H1 (cell line): ENCODE measurements at regions not wholly inside any gene's neighbourhood (a gene's known extent, or its start where the extent isn't known, plus 50 kb on each side); places are given as distances from the start of the nearest gene placed in this dataset.

Source experiments
- CTCF ChIA-PET: fragments of 300-600 bp; sonication (Branson Sonifier 250); formaldehyde crosslinking; loops from one replicate; lab custom pipeline; 2021; ENCODE audit not compliant: partially characterized antibody; lab: Charles Lee
- POLR2A ChIA-PET: fragments of 300-600 bp; sonication (Branson Sonifier 250); formaldehyde crosslinking; loops from one replicate; lab custom pipeline; 2021; ENCODE audit warnings: inconsistent platforms; ENCODE audit not compliant: partially characterized antibody; lab: Charles Lee
- DNase-seq, 2 experiments: peaks; one replicate each; pipeline versions ENCODE4 v3.0.0 to v3.0.0-alpha.2; 2010 to 2022; ENCODE audit warnings: low spot score in 2 of 2, low read depth in 1 of 2, mixed read lengths in 1 of 2
- FAIRE-seq: peaks from 2 replicates; lab custom pipeline; 2011; peaks lifted over from hg19 to GRCh38; lab: Jason Lieb, UNC
- H2AFZ ChIP-seq: 2 replicates; pipeline ENCODE4 v1.8.1; 2012; ENCODE audit warnings: low read length, inconsistent platforms
- H2AK5ac ChIP-seq: 2 replicates; pipeline ENCODE4 v1.6.1; 2013; ENCODE audit warnings: low read depth, low read length
- H2BK120ac ChIP-seq: replicated peaks from 2 replicates; pipeline ENCODE3; 2013; ENCODE audit warnings: low read depth, low read length, inconsistent platforms
- H2BK12ac ChIP-seq: 2 replicates; pipeline ENCODE4 v1.6.1; 2013; ENCODE audit warnings: low read depth, low read length
- H2BK15ac ChIP-seq: 2 replicates; pipeline ENCODE4 v1.6.1; 2013; ENCODE audit warnings: low read length
- H2BK20ac ChIP-seq: 2 replicates; pipeline ENCODE4 v1.6.1; 2013; ENCODE audit warnings: low read length
- H2BK5ac ChIP-seq: 2 replicates; pipeline ENCODE4 v1.6.1; 2013; ENCODE audit warnings: low read depth, low read length
- H3K14ac ChIP-seq: 2 replicates; pipeline ENCODE4 v1.6.1; 2013; ENCODE audit warnings: inconsistent platforms; ENCODE audit not compliant: insufficient read length
- H3K18ac ChIP-seq: 2 replicates; pipeline ENCODE4 v1.6.1; 2013; ENCODE audit warnings: low read length; ENCODE audit errors: extremely low read depth
- H3K23ac ChIP-seq: 2 replicates; pipeline ENCODE4 v1.6.1; 2013; ENCODE audit warnings: inconsistent platforms; ENCODE audit not compliant: insufficient read length
- H3K23me2 ChIP-seq: 2 replicates; pipeline ENCODE4 v1.6.1; 2013; ENCODE audit warnings: low read depth, low read length
- H3K27ac ChIP-seq: 2 replicates; pipeline ENCODE4 v1.6.1; 2011; ENCODE audit warnings: low read depth, low read length, inconsistent platforms
- H3K27me3 ChIP-seq, 4 experiments: replicated peaks in 1 of 4; 1 replicate in 1 of 4; 2 replicates in 3 of 4; pipeline versions ENCODE4 v1.6.1 to v1.8.1; 2011 to 2013; ENCODE audit warnings: low read length in 3 of 4, mild to moderate bottlenecking in 3 of 4, inconsistent platforms in 2 of 4, mixed read lengths in 2 of 4, moderate library complexity in 1 of 4; ENCODE audit not compliant: control insufficient read depth in 3 of 4, insufficient read depth in 3 of 4; ENCODE audit errors: extremely low read depth in 1 of 4
- H3K36me3 ChIP-seq, 4 experiments: 2 replicates each; pipeline versions ENCODE4 v1.6.1 to v1.8.1; 2011 to 2013; ENCODE audit warnings: mild to moderate bottlenecking in 4 of 4, low read length in 3 of 4, moderate library complexity in 2 of 4, control low read depth in 1 of 4, inconsistent platforms in 1 of 4; ENCODE audit not compliant: insufficient read depth in 4 of 4, control insufficient read depth in 2 of 4
- H3K4ac ChIP-seq: replicated peaks from 2 replicates; pipeline ENCODE3; 2013; ENCODE audit warnings: low read length, low read depth, mixed read lengths, inconsistent platforms; ENCODE audit not compliant: insufficient read length
- H3K4me1 ChIP-seq, 4 experiments: replicated peaks in 1 of 4; 1 replicate in 1 of 4; 2 replicates in 3 of 4; pipeline versions ENCODE4 v1.6.1 to v1.8.1; 2011 to 2013; ENCODE audit warnings: low read length in 3 of 4, inconsistent platforms in 2 of 4, mixed read lengths in 1 of 4; ENCODE audit not compliant: insufficient read depth in 4 of 4, control insufficient read depth in 3 of 4
- H3K4me2 ChIP-seq, 2 experiments: 2 replicates each; pipeline versions ENCODE4 v1.6.1 to v1.8.1; 2011 to 2013; ENCODE audit warnings: low read depth in 2 of 2, low read length in 2 of 2, control low read depth in 1 of 2, inconsistent platforms in 1 of 2, mild to moderate bottlenecking in 1 of 2; ENCODE audit not compliant: insufficient read depth in 1 of 2
- H3K4me3 ChIP-seq, 4 experiments: fragments of 200-600, 300-600 bp in 1 of 4; sonication (generic), shearing (Covaris generic), sonication (Bioruptor Twin) in 1 of 4; 2 replicates each; pipeline versions ENCODE4 v1.5.1 to v1.8.1; 2011 to 2016; ENCODE audit warnings: low read length in 4 of 4, low read depth in 3 of 4, control low read depth in 2 of 4, inconsistent platforms in 2 of 4, mild to moderate bottlenecking in 2 of 4, mixed read lengths in 1 of 4, moderate library complexity in 1 of 4; ENCODE audit not compliant: insufficient read depth in 2 of 4; ENCODE audit errors: extremely low read depth in 1 of 4
- H3K56ac ChIP-seq: replicated peaks from 2 replicates; pipeline ENCODE3; 2013; ENCODE audit warnings: low read depth, mild to moderate bottlenecking, mixed read lengths, low read length, inconsistent platforms; ENCODE audit not compliant: insufficient read length
- H3K79me1 ChIP-seq: 2 replicates; pipeline ENCODE4 v1.6.1; 2013; ENCODE audit warnings: low read depth, low read length, control low read depth
- H3K79me2 ChIP-seq, 2 experiments: 2 replicates each; pipeline versions ENCODE4 v1.6.1 to v1.8.1; 2012 to 2013; ENCODE audit warnings: low read length in 2 of 2, mild to moderate bottlenecking in 2 of 2, inconsistent platforms in 1 of 2; ENCODE audit not compliant: insufficient read depth in 2 of 2, control insufficient read depth in 1 of 2
- H3K9ac ChIP-seq, 4 experiments: replicated peaks in 1 of 4; 1 replicate in 1 of 4; 2 replicates in 3 of 4; pipeline versions ENCODE4 v1.6.1 to v1.8.1; 2011 to 2013; ENCODE audit warnings: low read depth in 3 of 4, low read length in 3 of 4, control low read depth in 2 of 4, mild to moderate bottlenecking in 2 of 4, moderate library complexity in 2 of 4, inconsistent platforms in 1 of 4; ENCODE audit errors: extremely low read depth in 1 of 4
- H3K9me3 ChIP-seq, 2 experiments: 2 replicates each; pipeline versions ENCODE4 v1.6.1 to v1.8.1; 2012 to 2013; ENCODE audit warnings: mild to moderate bottlenecking in 2 of 2, moderate library complexity in 2 of 2, control low read depth in 1 of 2, inconsistent platforms in 1 of 2, low read depth in 1 of 2, low read length in 1 of 2, mixed read lengths in 1 of 2; ENCODE audit not compliant: insufficient read depth in 2 of 2
- H4K20me1 ChIP-seq, 2 experiments: replicated peaks in 1 of 2; 2 replicates each; pipeline versions ENCODE3 to v1.8.1; 2011 to 2013; ENCODE audit warnings: inconsistent platforms in 2 of 2, low read length in 2 of 2, mild to moderate bottlenecking in 1 of 2; ENCODE audit not compliant: insufficient read depth in 2 of 2, control insufficient read depth in 1 of 2
- H4K5ac ChIP-seq: 2 replicates; pipeline ENCODE4 v1.6.1; 2013; ENCODE audit warnings: low read length, low read depth, mixed read lengths, inconsistent platforms; ENCODE audit not compliant: insufficient read length
- H4K8ac ChIP-seq: 2 replicates; pipeline ENCODE4 v1.8.0; 2013; ENCODE audit warnings: mild to moderate bottlenecking, moderate library complexity, low read length, inconsistent platforms; ENCODE audit not compliant: insufficient read depth; ENCODE audit errors: extremely low read depth
- H4K91ac ChIP-seq: replicated peaks from 2 replicates; pipeline ENCODE3; 2013; ENCODE audit warnings: low read length, mixed read lengths, inconsistent platforms; ENCODE audit not compliant: insufficient read length
- E2F6 ChIP-seq: IDR thresholded peaks from 2 replicates; pipeline ENCODE4 v1.6.1; 2012; ENCODE audit warnings: inconsistent platforms
- EP300 ChIP-seq, 2 experiments: IDR thresholded peaks; 1 replicate in 1 of 2; 2 replicates in 1 of 2; pipeline ENCODE4 v1.6.1; 2011 to 2012; ENCODE audit warnings: low read depth in 2 of 2, low read length in 2 of 2, mild to moderate bottlenecking in 2 of 2, borderline replicate concordance in 1 of 2, inconsistent platforms in 1 of 2, moderate library complexity in 1 of 2
- JUN ChIP-seq: IDR thresholded peaks from 2 replicates; pipeline ENCODE4 v1.6.1; 2011; ENCODE audit warnings: low read depth, mild to moderate bottlenecking, improper control_type of control experiment, low read length
- KDM1A ChIP-seq: fragments of 200-600, 300-600 bp; sonication (generic); IDR thresholded peaks from 2 replicates; pipeline ENCODE4 v1.7.1; 2016; ENCODE audit warnings: mild to moderate bottlenecking, low read length, borderline replicate concordance
- KDM4A ChIP-seq: IDR thresholded peaks from one replicate; pipeline ENCODE4 v1.7.1; 2012; ENCODE audit warnings: low read depth, mild to moderate bottlenecking, moderate library complexity, low read length, inconsistent platforms; ENCODE audit not compliant: severe bottlenecking
- RBBP5 ChIP-seq: IDR thresholded peaks from 2 replicates; pipeline ENCODE4 v1.7.1; 2012; ENCODE audit warnings: low read depth, mild to moderate bottlenecking, inconsistent platforms, low read length, moderate library complexity, borderline replicate concordance
- WGBS, 2 experiments: shearing (Covaris generic) in 1 of 2; methylation state at CpG; one replicate each; pipeline versions ENCODE4 v1.1.6 to v1.1.7; 2013 to 2015; ENCODE audit warnings: low lambda C conversion rate in 2 of 2, mixed read lengths in 2 of 2, inconsistent platforms in 1 of 2, low coverage in 1 of 2, missing lambda C conversion rate in 1 of 2; ENCODE audit not compliant: insufficient replicate concordance in 2 of 2, insufficient coverage in 1 of 2, insufficient read length in 1 of 2; ENCODE audit errors: extremely low coverage in 1 of 2, missing lambda C conversion rate in 1 of 2; 5-methylcytosine and 5-hydroxymethylcytosine counted together

- POLR2A ChIA-PET, result no interaction called here
- no peaks in the 10 kb centered on the region; a peak in 1 of 7 replicates for H3K27me3 ChIP-seq
- H3K4ac ChIP-seq, result no peak overlapping the region
- H3K36me3 ChIP-seq, result no peaks in the 10 kb centered on the region
- no peak overlapping the region for H3K9ac ChIP-seq
- no peak overlapping the region for H3K4me3 ChIP-seq
- H3K56ac ChIP-seq, result no peak overlapping the region
- no peak overlapping the region for H2AFZ ChIP-seq
- whole genome bisulfite sequencing, 2 experiments, result 100% methylated on average over 1 of the region's 1 CpG; no CpG with 5 or more reads in 1 of the 2 experiments
- H3K79me2 ChIP-seq, result no peaks in the 10 kb centered on the region
- H2AK5ac ChIP-seq, result no peak overlapping the region
- no peaks in the 10 kb centered on the region for H3K79me1 ChIP-seq
- H2BK5ac ChIP-seq, result no peak overlapping the region
- no peak overlapping the region for H3K18ac ChIP-seq
- H3K14ac ChIP-seq, result no peak overlapping the region
- CTCF ChIA-PET, result interaction anchor here (1.2 to 6.0 kb wide), 3 partner anchors 13 to 20 kb away, joined by 3 to 46 read pairs (median 5); no protein-coding TSS in a partner anchor
- 0 out of 4 replicates have a peak, but pooled peaks cover 0 to 3% of the 10 kb centered on the region in 2 experiments for H3K9me3 ChIP-seq
- no peaks in the 10 kb centered on the region for H4K20me1 ChIP-seq
- no peak overlapping the region for H4K91ac ChIP-seq
- no peak for TF ChIP-seq RBBP5
- TF ChIP-seq EP300 (IDR thresholded peaks at IDR 0.05; ENCODE audit: borderline replicate concordance in 1 of 2, low read depth in 2 of 2, low read length in 2 of 2), result no peak
- TF ChIP-seq KDM1A, result no peak
- TF ChIP-seq KDM4A, result no peak
- no peak for TF ChIP-seq E2F6
- TF ChIP-seq JUN, result no peak
- no peaks in the 10 kb centered on the region for H3K4me1 ChIP-seq
- no peak overlapping the region for H3K27ac ChIP-seq
- DNase-seq (peak in 1 of 2 experiments; percentile 10), FAIRE-seq (no peak)
- no peak overlapping the region for H2BK15ac ChIP-seq
- no peak overlapping the region for H2BK12ac ChIP-seq
- no peak overlapping the region for H3K23ac ChIP-seq
- no peak overlapping the region for H2BK120ac ChIP-seq
- H4K5ac ChIP-seq, result no peak overlapping the region
- H2BK20ac ChIP-seq, result no peak overlapping the region
- H3K4me2 ChIP-seq, result no peak overlapping the region
- H4K8ac ChIP-seq, result no peak overlapping the region
- H3K23me2 ChIP-seq, result no peaks in the 10 kb centered on the region
Observed at GRCh38 chr10:124205432-124205831, 112.0 kb upstream of the CHST15 start.
